Fibroblast of peridontal ligament (primary cell): ENCODE measurements at regions not wholly inside any gene's neighbourhood (a gene's known extent, or its start where the extent isn't known, plus 50 kb on each side); places are given as distances from the start of the nearest gene placed in this dataset.
A peak's percentile ranks its signal among the peaks of the same experiment; 100 is the strongest.
"Not testable (repeated sequence)": the region's sequence is repeated elsewhere in the genome, so short reads cannot be mapped to it uniquely, and the experiment has no call there.

Experiments
- DNase-seq: peaks from one replicate; pipeline ENCODE4 v3.0.0-alpha.2; 2010; ENCODE audit errors: extremely low read depth

GRCh38 chr4:125750399-125750798 lies 435.6 kb downstream of the FAT4 start:
- peak; percentile 12 for DNase-seq

- DNase-seq, result peak; percentile 78
Measured at GRCh38 chr4:125750828-125751466, 436.2 kb downstream of the FAT4 start.

GRCh38 chr4:125758438-125758837 lies 443.7 kb downstream of the FAT4 start:
- DNase-seq, result no peak

GRCh38 chr4:125760201-125760819 lies 445.6 kb downstream of the FAT4 start:
- DNase-seq, result no peak

- no peak for DNase-seq
Measured at GRCh38 chr4:125760956-125761355, 446.2 kb downstream of the FAT4 start.

- DNase-seq, result no peak
Measured at GRCh38 chr4:125762537-125762936, 447.8 kb downstream of the FAT4 start.

- peak; percentile 62 for DNase-seq
Measured at GRCh38 chr4:125765941-125766340, 451.2 kb downstream of the FAT4 start.

- no peak for DNase-seq
Measured at GRCh38 chr4:125770814-125771398, 456.2 kb downstream of the FAT4 start.

- DNase-seq, result no peak
Measured at GRCh38 chr4:125772680-125773079, 457.9 kb downstream of the FAT4 start.

GRCh38 chr4:125773502-125773901 lies 458.7 kb downstream of the FAT4 start:
- DNase-seq, result no peak

GRCh38 chr4:125773931-125774330 lies 459.2 kb downstream of the FAT4 start:
- DNase-seq, result no peak

- DNase-seq, result no peak
Measured at GRCh38 chr4:125776146-125776545, 461.4 kb downstream of the FAT4 start.

- peak; percentile 68 for DNase-seq
Measured at GRCh38 chr4:125780164-125780563, 465.4 kb downstream of the FAT4 start.

- DNase-seq, result no peak
Measured at GRCh38 chr4:125780747-125781146, 466.0 kb downstream of the FAT4 start.

- no peak for DNase-seq
Measured at GRCh38 chr4:125781651-125782050, 466.9 kb downstream of the FAT4 start.

GRCh38 chr4:125784741-125785140 lies 470.0 kb downstream of the FAT4 start:
- no peak for DNase-seq

GRCh38 chr4:125787707-125788106 lies 473.0 kb downstream of the FAT4 start:
- peak; percentile 47 for DNase-seq

GRCh38 chr4:125789023-125789422 lies 474.3 kb downstream of the FAT4 start:
- peak; percentile 61 for DNase-seq

- DNase-seq, result no peak
Measured at GRCh38 chr4:125791896-125792295, 477.1 kb downstream of the FAT4 start.

GRCh38 chr4:125794989-125795388 lies 480.2 kb downstream of the FAT4 start:
- no peak for DNase-seq

GRCh38 chr4:125796138-125796537 lies 481.4 kb downstream of the FAT4 start:
- no peak for DNase-seq

- not testable (repeated sequence) for DNase-seq
Measured at GRCh38 chr4:125797621-125798020, 482.9 kb downstream of the FAT4 start.

- peak; percentile 47 for DNase-seq
Measured at GRCh38 chr4:125801373-125801772, 486.6 kb downstream of the FAT4 start.
